Fibroblast of lung (primary cell): ENCODE measurements at regions not wholly inside any gene's neighbourhood (a gene's known extent, or its start where the extent isn't known, plus 50 kb on each side); places are given as distances from the start of the nearest gene placed in this dataset.
"Not testable (repeated sequence)": the region's sequence is repeated elsewhere in the genome, so short reads cannot be mapped to it uniquely, and the experiment has no call there.

Experiments used
- DNase-seq, 2 donors: peaks; one replicate each; pipeline versions ENCODE4 v3.0.0 to v3.0.0-alpha.2; 2010; ENCODE audit warnings: low read depth in 2 of 2
- H2AFZ ChIP-seq: 2 replicates; pipeline ENCODE4 v1.5.1; 2012; ENCODE audit warnings: low read length, control low read depth, inconsistent platforms
- H3K27ac ChIP-seq: 2 replicates; pipeline ENCODE4 v1.5.1; 2011; ENCODE audit warnings: low read length, control low read depth; ENCODE audit not compliant: insufficient read depth
- H3K27me3 ChIP-seq: 2 replicates; pipeline ENCODE4 v1.5.1; 2011; ENCODE audit warnings: mild to moderate bottlenecking, low read length; ENCODE audit not compliant: control insufficient read depth, insufficient read depth
- H3K36me3 ChIP-seq: 2 replicates; pipeline ENCODE4 v1.5.1; 2011; ENCODE audit warnings: low read length; ENCODE audit not compliant: control insufficient read depth, insufficient read depth
- H3K4me1 ChIP-seq: 2 replicates; pipeline ENCODE4 v1.5.1; 2011; ENCODE audit warnings: low read length; ENCODE audit not compliant: control insufficient read depth, insufficient read depth; ENCODE audit errors: extremely low read depth
- H3K4me2 ChIP-seq: 2 replicates; pipeline ENCODE4 v1.5.1; 2011; ENCODE audit warnings: low read length, control low read depth; ENCODE audit not compliant: insufficient read depth; ENCODE audit errors: extremely low read depth
- H3K4me3 ChIP-seq, 4 experiments: fragments of 200-600 bp in 1 of 4; sonication (generic) in 1 of 4; replicated peaks in 1 of 4; 2 replicates each; pipeline ENCODE4 v1.5.1; 2011 to 2016; ENCODE audit warnings: low read length in 4 of 4, low read depth in 3 of 4, mild to moderate bottlenecking in 3 of 4, control low read depth in 2 of 4, inconsistent platforms in 1 of 4, mixed read lengths in 1 of 4; ENCODE audit not compliant: insufficient read depth in 1 of 4; ENCODE audit errors: control extremely low read depth in 1 of 4
- H3K79me2 ChIP-seq: 2 replicates; pipeline ENCODE4 v1.5.1; 2012; ENCODE audit warnings: mild to moderate bottlenecking, low read length, inconsistent platforms; ENCODE audit not compliant: control insufficient read depth, insufficient read depth
- H3K9ac ChIP-seq: 2 replicates; pipeline ENCODE4 v1.5.1; 2011; ENCODE audit warnings: mild to moderate bottlenecking, low read length, control low read depth; ENCODE audit not compliant: insufficient read depth
- H3K9me3 ChIP-seq: 2 replicates; pipeline ENCODE4 v1.5.1; 2012; ENCODE audit warnings: low read depth, low read length; ENCODE audit not compliant: control insufficient read depth, insufficient read depth
- H4K20me1 ChIP-seq: 2 replicates; pipeline ENCODE4 v1.5.1; 2011; ENCODE audit warnings: low read length; ENCODE audit not compliant: control insufficient read depth, insufficient read depth; ENCODE audit errors: extremely low read depth

DNA sequence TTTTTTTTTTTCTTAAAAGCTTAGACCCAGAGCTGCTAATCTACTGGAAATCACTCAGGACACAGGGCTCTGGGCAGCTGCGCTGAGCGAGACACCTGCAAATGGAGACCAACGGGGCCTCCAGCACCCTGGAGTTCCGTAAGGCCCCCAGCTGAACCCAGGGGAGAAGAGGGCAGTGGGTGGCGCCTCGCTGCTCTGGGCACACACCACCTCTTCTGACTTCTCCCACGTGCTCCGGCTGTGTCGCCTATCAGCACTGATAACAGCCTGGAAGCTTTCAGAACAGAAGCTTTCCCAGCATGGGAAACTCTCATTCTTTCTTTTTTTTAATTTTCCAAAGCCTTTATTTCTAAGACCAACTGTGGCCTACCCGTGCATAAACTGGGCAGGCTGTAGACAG is 2695.8 kb upstream of the TPTE start:
- not testable (repeated sequence) for H3K4me3 ChIP-seq, H4K20me1 ChIP-seq, H3K9me3 ChIP-seq, DNase-seq, H3K36me3 ChIP-seq, H3K4me1 ChIP-seq, H3K27ac ChIP-seq, H3K27me3 ChIP-seq, H2AFZ ChIP-seq, H3K9ac ChIP-seq, H3K4me2 ChIP-seq, H3K79me2 ChIP-seq

DNA sequence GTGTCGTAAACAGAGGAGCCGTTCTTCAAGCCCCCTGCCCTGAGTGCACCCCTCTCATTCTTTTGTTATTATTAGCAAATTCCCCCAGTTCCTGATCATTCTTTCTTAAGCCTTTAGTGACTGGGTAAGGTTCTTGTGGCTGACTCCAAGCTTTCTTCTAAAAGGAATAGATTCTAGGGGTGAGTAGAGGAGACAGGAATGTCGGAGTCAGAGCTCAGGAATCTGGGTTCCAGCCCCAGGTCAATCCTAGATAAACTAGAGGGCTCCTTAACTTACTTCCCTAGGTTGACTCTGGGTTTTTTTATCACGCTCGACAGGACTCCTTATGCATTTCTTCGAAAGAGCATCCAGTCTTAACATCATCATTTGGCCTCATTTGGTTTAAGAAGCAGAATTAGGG is 2695.2 kb upstream of the TPTE start:
- H3K9me3 ChIP-seq, H3K27ac ChIP-seq, H3K4me2 ChIP-seq, H2AFZ ChIP-seq, H3K79me2 ChIP-seq, H4K20me1 ChIP-seq, H3K36me3 ChIP-seq, H3K9ac ChIP-seq, DNase-seq, H3K27me3 ChIP-seq, H3K4me3 ChIP-seq, H3K4me1 ChIP-seq: not testable (repeated sequence)

DNA sequence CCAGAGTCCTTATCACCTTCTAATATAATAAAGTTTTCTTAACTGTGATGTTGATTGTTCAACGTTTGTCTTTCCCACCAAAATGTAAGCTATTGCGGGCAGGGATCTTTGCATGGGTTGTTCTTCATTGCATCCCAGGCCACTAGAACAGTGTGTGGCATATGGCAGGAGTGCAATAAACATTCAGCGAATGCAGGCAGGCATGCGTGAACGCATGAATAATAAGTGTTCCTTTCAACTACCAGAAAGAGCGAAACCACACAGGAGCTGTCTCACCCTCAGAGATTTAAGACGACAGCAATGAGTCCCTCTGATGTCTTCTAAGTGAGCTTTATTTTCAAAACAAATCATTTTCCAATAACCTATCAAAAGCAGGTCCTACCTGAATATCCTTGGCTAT is 2693.1 kb upstream of the TPTE start:
- H2AFZ ChIP-seq, H3K9me3 ChIP-seq, H3K27me3 ChIP-seq, H4K20me1 ChIP-seq, H3K4me3 ChIP-seq, H3K4me2 ChIP-seq, H3K9ac ChIP-seq, H3K36me3 ChIP-seq, H3K4me1 ChIP-seq, H3K79me2 ChIP-seq, H3K27ac ChIP-seq, DNase-seq: not testable (repeated sequence)

DNA sequence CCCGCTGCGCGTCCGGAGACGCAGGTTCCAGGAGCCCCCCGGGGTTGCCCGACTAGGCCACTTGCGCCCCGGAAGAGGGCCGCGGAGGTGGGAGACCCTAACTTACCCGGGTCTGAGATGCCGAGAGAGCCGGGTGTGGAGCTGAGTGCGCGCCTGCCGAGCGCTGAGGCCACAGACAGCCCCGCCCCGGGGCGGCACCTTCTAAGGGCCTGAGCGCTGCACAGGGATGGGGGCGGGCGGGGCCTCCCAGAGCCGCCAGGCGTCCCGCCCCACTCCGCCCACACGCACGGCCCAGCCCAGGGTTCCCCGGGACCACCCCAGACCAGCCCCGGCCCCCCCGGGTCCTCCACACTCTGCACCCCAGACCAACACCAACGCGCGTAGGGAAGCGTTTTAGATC is 2692.0 kb upstream of the TPTE start:
- H3K4me2 ChIP-seq, H3K27ac ChIP-seq, H3K9ac ChIP-seq, H3K27me3 ChIP-seq, H3K79me2 ChIP-seq, H3K4me1 ChIP-seq, H3K4me3 ChIP-seq, H4K20me1 ChIP-seq, H3K9me3 ChIP-seq, H3K36me3 ChIP-seq, DNase-seq, H2AFZ ChIP-seq: not testable (repeated sequence)

DNA sequence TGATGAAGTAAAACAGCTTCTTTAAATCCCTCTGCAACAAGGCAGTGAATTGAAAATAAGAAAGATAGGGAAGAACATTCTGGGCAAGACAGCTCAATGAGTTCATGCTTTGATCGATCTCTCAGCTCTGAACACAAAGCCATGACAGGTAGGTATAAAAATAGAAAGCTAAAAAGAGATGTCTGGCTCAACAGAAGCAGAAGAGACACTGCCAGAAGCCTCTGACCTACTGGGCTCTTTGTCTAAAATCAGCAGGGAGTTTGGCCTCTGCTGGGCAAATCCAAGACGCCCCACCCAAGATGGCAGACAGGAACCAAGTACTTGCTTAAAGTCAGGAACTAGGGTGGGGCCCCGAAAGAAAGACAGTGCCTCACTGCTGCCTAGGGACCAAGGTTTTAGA is 2684.1 kb upstream of the TPTE start:
- not testable (repeated sequence) for H3K79me2 ChIP-seq, H2AFZ ChIP-seq, H3K27me3 ChIP-seq, H4K20me1 ChIP-seq, DNase-seq, H3K9me3 ChIP-seq, H3K27ac ChIP-seq, H3K9ac ChIP-seq, H3K4me3 ChIP-seq, H3K4me2 ChIP-seq, H3K4me1 ChIP-seq, H3K36me3 ChIP-seq

DNA sequence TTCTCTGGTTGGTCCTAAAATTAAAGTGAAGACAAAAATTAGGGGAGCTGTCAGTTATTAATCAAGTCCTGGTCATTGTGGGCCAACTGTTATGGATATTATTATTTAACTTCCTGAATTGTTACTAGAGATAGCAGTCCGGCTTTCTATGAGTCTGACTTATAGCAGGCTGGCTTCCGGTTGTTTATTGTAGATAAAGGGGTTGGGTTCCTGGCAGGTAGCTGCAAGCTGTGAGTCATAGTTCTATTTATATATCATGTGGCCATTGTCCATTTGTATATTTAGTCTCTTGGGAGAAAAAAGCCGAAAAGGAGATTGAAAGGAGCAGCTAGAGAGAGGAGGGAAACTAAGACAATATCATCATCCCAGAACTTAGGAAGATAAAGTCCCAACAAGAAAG is 2668.0 kb upstream of the TPTE start:
- not testable (repeated sequence) for H3K79me2 ChIP-seq, H3K27me3 ChIP-seq, H3K4me2 ChIP-seq, H3K36me3 ChIP-seq, H3K9me3 ChIP-seq, H2AFZ ChIP-seq, H3K27ac ChIP-seq, H3K9ac ChIP-seq, H3K4me3 ChIP-seq, H4K20me1 ChIP-seq, DNase-seq, H3K4me1 ChIP-seq

DNA sequence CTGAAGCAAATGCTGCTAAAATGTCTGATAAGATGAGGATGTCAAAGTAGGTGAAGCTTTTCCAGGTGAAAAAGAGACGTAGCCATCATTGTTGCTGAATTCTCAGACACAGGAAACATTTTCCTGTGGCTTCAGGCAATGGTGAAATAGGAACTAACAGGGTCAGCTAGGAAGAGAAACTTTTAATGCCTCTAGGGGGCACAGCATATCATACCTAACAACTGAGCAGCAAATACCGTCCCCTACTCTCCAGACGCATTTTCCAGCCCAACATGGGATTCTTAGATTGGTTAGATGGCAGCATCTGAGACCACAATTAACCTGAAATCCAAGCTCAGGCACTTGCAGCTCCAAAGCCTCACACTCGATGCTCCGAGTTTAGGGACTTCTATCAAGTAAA is 2667.5 kb upstream of the TPTE start:
- H2AFZ ChIP-seq, H3K9me3 ChIP-seq, DNase-seq, H3K4me3 ChIP-seq, H3K27ac ChIP-seq, H3K27me3 ChIP-seq, H3K4me1 ChIP-seq, H3K79me2 ChIP-seq, H3K4me2 ChIP-seq, H3K9ac ChIP-seq, H4K20me1 ChIP-seq, H3K36me3 ChIP-seq: not testable (repeated sequence)
